MCF 10A (cell line): ENCODE measurements at regions not wholly inside any gene's neighbourhood (a gene's known extent, or its start where the extent isn't known, plus 50 kb on each side); places are given as distances from the start of the nearest gene placed in this dataset.
"Not testable (repeated sequence)": the region's sequence is repeated elsewhere in the genome, so short reads cannot be mapped to it uniquely, and the experiment has no call there.

Source experiments
- BruUV-seq: library from RNA; stranded (reverse); fragments of 400-500 nt; replicated peaks from 2 replicates; lab custom pipeline; 2021; lab: Mats Ljungman, UMichigan
- CTCF ChIA-PET: fragments of 300-600 bp; sonication (Branson Sonifier 250); formaldehyde crosslinking; extraction: SDS; loops from one replicate; lab custom pipeline; 2021; ENCODE audit warnings: antibody characterized with exemption, inconsistent platforms; lab: Yijun Ruan, JAX
- POLR2A ChIA-PET: fragments of 300-600, 350-650 bp; sonication (Branson Sonifier 250); formaldehyde crosslinking; extraction: SDS; loops from one replicate; lab custom pipeline; 2020; ENCODE audit warnings: antibody characterized with exemption, inconsistent platforms; lab: Yijun Ruan, JAX
- DNase-seq: peaks from one replicate; pipeline ENCODE4 v3.0.0-alpha.2; 2018; ENCODE audit not compliant: unreplicated experiment
- H3K27ac Mint-ChIP-seq: one replicate; pipeline ENCODE4 v1.8.0; 2022; ENCODE audit warnings: mild to moderate bottlenecking, low read depth, mixed read lengths; ENCODE audit not compliant: unreplicated experiment
- H3K27me3 Mint-ChIP-seq: one replicate; pipeline ENCODE4 v1.8.0; 2022; ENCODE audit warnings: mixed read lengths; ENCODE audit not compliant: insufficient read depth, unreplicated experiment
- H3K36me3 Mint-ChIP-seq: one replicate; pipeline ENCODE4 v1.8.0; 2022; ENCODE audit warnings: mild to moderate bottlenecking, moderate library complexity, mixed read lengths; ENCODE audit not compliant: insufficient read depth, unreplicated experiment
- H3K4me1 Mint-ChIP-seq: one replicate; pipeline ENCODE4 v1.8.0; 2022; ENCODE audit warnings: mixed read lengths; ENCODE audit not compliant: insufficient read depth, unreplicated experiment
- H3K4me3 Mint-ChIP-seq: one replicate; pipeline ENCODE4 v1.8.0; 2022; ENCODE audit warnings: mild to moderate bottlenecking, moderate library complexity, mixed read lengths; ENCODE audit not compliant: unreplicated experiment
- H3K9me3 Mint-ChIP-seq: one replicate; pipeline ENCODE4 v1.8.0; 2022; ENCODE audit warnings: mixed read lengths; ENCODE audit not compliant: unreplicated experiment
- intact Hi-C: fragments of 100-400 bp; cut with micrococcal nuclease; formaldehyde crosslinking; loops from 2 replicates; pipeline ENCODE4 v1.14.1; 2022
- TF ChIP-seq, protein P1 (sequence below): fragments of 200-600 bp; IDR thresholded peaks from one replicate; pipeline ENCODE4 v1.8.0; 2022; ENCODE audit warnings: antibody characterized with exemption, mild to moderate bottlenecking; ENCODE audit not compliant: unreplicated experiment

- H3K27me3 Mint-ChIP-seq = no peaks in the 10 kb centered on the region
- H3K4me1 Mint-ChIP-seq = no peaks in the 10 kb centered on the region
- TF ChIP-seq, protein P1, sequence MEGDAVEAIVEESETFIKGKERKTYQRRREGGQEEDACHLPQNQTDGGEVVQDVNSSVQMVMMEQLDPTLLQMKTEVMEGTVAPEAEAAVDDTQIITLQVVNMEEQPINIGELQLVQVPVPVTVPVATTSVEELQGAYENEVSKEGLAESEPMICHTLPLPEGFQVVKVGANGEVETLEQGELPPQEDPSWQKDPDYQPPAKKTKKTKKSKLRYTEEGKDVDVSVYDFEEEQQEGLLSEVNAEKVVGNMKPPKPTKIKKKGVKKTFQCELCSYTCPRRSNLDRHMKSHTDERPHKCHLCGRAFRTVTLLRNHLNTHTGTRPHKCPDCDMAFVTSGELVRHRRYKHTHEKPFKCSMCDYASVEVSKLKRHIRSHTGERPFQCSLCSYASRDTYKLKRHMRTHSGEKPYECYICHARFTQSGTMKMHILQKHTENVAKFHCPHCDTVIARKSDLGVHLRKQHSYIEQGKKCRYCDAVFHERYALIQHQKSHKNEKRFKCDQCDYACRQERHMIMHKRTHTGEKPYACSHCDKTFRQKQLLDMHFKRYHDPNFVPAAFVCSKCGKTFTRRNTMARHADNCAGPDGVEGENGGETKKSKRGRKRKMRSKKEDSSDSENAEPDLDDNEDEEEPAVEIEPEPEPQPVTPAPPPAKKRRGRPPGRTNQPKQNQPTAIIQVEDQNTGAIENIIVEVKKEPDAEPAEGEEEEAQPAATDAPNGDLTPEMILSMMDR = no peak
- ChIA-PET CTCF (no interaction called here), POLR2A (no interaction called here)
- H3K4me3 Mint-ChIP-seq = no peak overlapping the region
- no peak for DNase-seq
- BruUV-seq = no TSS peak
- H3K9me3 Mint-ChIP-seq = no peaks in the 10 kb centered on the region
- H3K36me3 Mint-ChIP-seq = peaks cover 4% of the 10 kb centered on the region
- H3K27ac Mint-ChIP-seq = no peak overlapping the region
- intact Hi-C loops = no loop called here
Observed at GRCh38 chr5:51625224-51625968, 242.1 kb downstream of the ISL1 start.

GRCh38 chr5:51632027-51632426, 248.8 kb downstream of the ISL1 start:
- no peak overlapping the region for H3K4me3 Mint-ChIP-seq
- H3K4me1 Mint-ChIP-seq = no peaks in the 10 kb centered on the region
- POLR2A ChIA-PET = interaction anchor here (0.9 kb wide), 1 partner anchor 11 kb away, joined by 3 read pairs; no protein-coding TSS in a partner anchor
- TF ChIP-seq, protein P1 = no peak
- H3K27me3 Mint-ChIP-seq = no peaks in the 10 kb centered on the region
- H3K27ac Mint-ChIP-seq = no peak overlapping the region
- intact Hi-C loops = no loop called here
- DNase-seq = no peak
- CTCF ChIA-PET = interaction anchor here (0.6 to 0.9 kb wide), 2 partner anchors 12 to 601 kb away, joined by 3 to 4 read pairs; no protein-coding TSS in a partner anchor
- H3K9me3 Mint-ChIP-seq = no peaks in the 10 kb centered on the region
- peaks cover 4% of the 10 kb centered on the region for H3K36me3 Mint-ChIP-seq
- no TSS peak for BruUV-seq

DNA sequence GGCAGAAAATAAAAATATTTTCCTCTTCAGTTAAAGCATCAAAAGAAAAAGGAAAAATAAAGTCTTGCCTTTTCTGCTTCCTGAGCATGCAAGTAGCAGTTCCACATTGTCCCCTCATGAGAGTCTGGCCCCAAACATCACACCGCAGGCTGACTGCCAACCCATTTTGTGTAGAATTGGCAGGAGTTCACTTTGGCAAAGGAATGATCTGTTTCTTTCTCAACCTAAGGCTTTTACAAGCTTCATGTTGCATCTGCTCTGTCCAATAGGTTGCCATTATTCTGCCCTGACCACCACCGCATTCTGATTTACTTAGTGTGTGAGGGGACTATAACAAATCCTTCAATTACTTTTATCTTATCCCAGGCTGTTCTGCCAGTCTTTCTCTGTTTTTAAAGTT, 249.5 kb downstream of the ISL1 start:
- H3K27ac Mint-ChIP-seq = no peak overlapping the region
- peaks cover 2% of the 10 kb centered on the region for H3K9me3 Mint-ChIP-seq
- TF ChIP-seq, protein P1 = no peak
- CTCF ChIA-PET = interaction anchor here (0.6 to 0.9 kb wide), 2 partner anchors 12 to 600 kb away, joined by 3 to 4 read pairs; no protein-coding TSS in a partner anchor
- H3K27me3 Mint-ChIP-seq = no peaks in the 10 kb centered on the region
- intact Hi-C loops = no loop called here
- peaks cover 4% of the 10 kb centered on the region for H3K36me3 Mint-ChIP-seq
- POLR2A ChIA-PET = interaction anchor here (0.9 kb wide), 1 partner anchor 10 kb away, joined by 3 read pairs; no protein-coding TSS in a partner anchor
- peak; percentile 43 for DNase-seq
- H3K4me3 Mint-ChIP-seq = no peak overlapping the region
- no peaks in the 10 kb centered on the region for H3K4me1 Mint-ChIP-seq
- no TSS peak for BruUV-seq

DNA sequence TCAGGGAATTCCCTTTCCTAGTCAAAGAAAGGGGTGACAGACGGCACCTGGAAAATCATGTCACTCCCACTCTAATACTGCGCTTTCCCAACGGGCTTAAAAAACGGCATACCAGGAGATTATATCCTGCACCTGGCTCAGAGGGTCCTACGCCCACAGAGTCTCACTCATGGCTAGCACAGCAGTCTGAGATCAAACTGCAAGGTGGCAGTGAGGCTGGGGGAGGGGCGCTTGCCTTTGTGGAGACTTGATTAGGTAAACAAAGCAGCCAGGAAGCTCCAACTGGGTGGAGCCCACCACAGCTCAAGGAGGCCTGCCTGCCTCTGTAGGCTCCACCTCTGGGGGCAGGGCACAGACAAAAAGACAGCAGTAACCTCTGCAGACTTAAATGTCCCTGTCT, 253.7 kb downstream of the ISL1 start:
- POLR2A ChIA-PET, H3K27ac Mint-ChIP-seq, H3K9me3 Mint-ChIP-seq, H3K4me3 Mint-ChIP-seq, H3K27me3 Mint-ChIP-seq, H3K4me1 Mint-ChIP-seq, intact Hi-C loops, H3K36me3 Mint-ChIP-seq, CTCF ChIA-PET, DNase-seq, BruUV-seq: not testable (repeated sequence)
